RWPE2 (cell line): ENCODE measurements at regions not wholly inside any gene's neighbourhood (a gene's known extent, or its start where the extent isn't known, plus 50 kb on each side); places are given as distances from the start of the nearest gene placed in this dataset.

Experiments
- ATAC-seq: fragments of 200-7000 bp; cut with Tn5 transposase; 3 replicates; pipeline ENCODE4 v1.9.1; 2021; ENCODE audit warnings: low read depth
- DNase-seq: peaks from one replicate; pipeline ENCODE4 v3.0.0-alpha.2; 2020; ENCODE audit warnings: low spot score
- H3K27ac ChIP-seq: fragments of 450-650 bp; 2 replicates; pipeline ENCODE4 v1.5.1; 2017; ENCODE audit warnings: mild to moderate bottlenecking; ENCODE audit not compliant: poor library complexity, severe bottlenecking
- H3K27me3 ChIP-seq: fragments of 250-450 bp; sonication (Bioruptor Pico); 2 replicates; pipeline ENCODE4 v1.5.1; 2021; ENCODE audit warnings: mild to moderate bottlenecking, moderate library complexity; ENCODE audit not compliant: insufficient read depth, poor library complexity, severe bottlenecking
- H3K36me3 ChIP-seq: fragments of 250-450 bp; sonication (Bioruptor Pico); 2 replicates; pipeline ENCODE4 v1.5.1; 2020; ENCODE audit warnings: low read depth, mild to moderate bottlenecking, moderate library complexity
- H3K4me1 ChIP-seq: fragments of 250-450 bp; sonication (Bioruptor Pico); 2 replicates; pipeline ENCODE4 v1.5.1; 2021; ENCODE audit warnings: mild to moderate bottlenecking, moderate library complexity; ENCODE audit not compliant: insufficient read depth, poor library complexity, severe bottlenecking
- H3K4me3 ChIP-seq: fragments of 250-450 bp; sonication (Bioruptor Pico); 2 replicates; pipeline ENCODE4 v1.5.1; 2021; ENCODE audit warnings: mild to moderate bottlenecking, moderate library complexity; ENCODE audit not compliant: severe bottlenecking
- H3K9me3 ChIP-seq: fragments of 250-450 bp; sonication (Bioruptor Pico); 2 replicates; pipeline ENCODE4 v1.5.1; 2021; ENCODE audit warnings: mild to moderate bottlenecking, moderate library complexity; ENCODE audit not compliant: severe bottlenecking
- CTCF ChIP-seq: fragments of 450-650 bp; IDR thresholded peaks from one replicate; pipeline ENCODE4 v1.5.1; 2017; ENCODE audit warnings: mild to moderate bottlenecking, moderate library complexity; ENCODE audit not compliant: poor library complexity, severe bottlenecking

GRCh38 chr5:17143335-17143734 lies 74.1 kb upstream of the BASP1 start:
- ATAC-seq (no peak), DNase-seq (no peak)
- Histone ChIP-seq H3K27ac (no peak overlapping the region), H3K9me3 (no peaks in the 10 kb centered on the region), H3K4me3 (no peak overlapping the region), H3K4me1 (no peaks in the 10 kb centered on the region), H3K27me3 (no peaks in the 10 kb centered on the region), H3K36me3 (no peaks in the 10 kb centered on the region)
- TF ChIP-seq CTCF, result no peak

GRCh38 chr5:17146280-17146841 lies 71.1 kb upstream of the BASP1 start:
- H3K4me1 ChIP-seq, result no peaks in the 10 kb centered on the region
- H3K36me3 ChIP-seq, result no peaks in the 10 kb centered on the region
- H3K27ac ChIP-seq, result no peak overlapping the region
- H3K27me3 ChIP-seq, result no peaks in the 10 kb centered on the region
- no peaks in the 10 kb centered on the region for H3K9me3 ChIP-seq
- ATAC-seq (no peak), DNase-seq (no peak)
- H3K4me3 ChIP-seq, result no peak overlapping the region
- TF ChIP-seq CTCF, result no peak

- no peak overlapping the region for H3K27ac ChIP-seq
- no peak for TF ChIP-seq CTCF
- H3K4me1 ChIP-seq, result no peaks in the 10 kb centered on the region
- no peaks in the 10 kb centered on the region for H3K27me3 ChIP-seq
- no peak for DNase-seq
- ATAC-seq, result no peak
- no peak overlapping the region for H3K4me3 ChIP-seq
- H3K9me3 ChIP-seq, result no peaks in the 10 kb centered on the region
- no peaks in the 10 kb centered on the region for H3K36me3 ChIP-seq
Observed at GRCh38 chr5:17147170-17147569, 70.3 kb upstream of the BASP1 start.

- ATAC-seq, result no peak
- Histone ChIP-seq H3K36me3 (no peaks in the 10 kb centered on the region), H3K9me3 (no peaks in the 10 kb centered on the region), H3K4me3 (no peak overlapping the region), H3K27ac (no peak overlapping the region), H3K4me1 (no peaks in the 10 kb centered on the region), H3K27me3 (no peaks in the 10 kb centered on the region)
- DNase-seq, result no peak
- no peak for TF ChIP-seq CTCF
Observed at GRCh38 chr5:17147617-17148016, 69.8 kb upstream of the BASP1 start.

- no peak for TF ChIP-seq CTCF
- Histone ChIP-seq H3K4me1 (no peaks in the 10 kb centered on the region), H3K4me3 (no peak overlapping the region), H3K36me3 (no peaks in the 10 kb centered on the region), H3K27ac (no peak overlapping the region), H3K27me3 (no peaks in the 10 kb centered on the region), H3K9me3 (no peaks in the 10 kb centered on the region)
- ATAC-seq (no peak), DNase-seq (no peak)
Observed at GRCh38 chr5:17148481-17148880, 69.0 kb upstream of the BASP1 start.
